HG03066 (cell line): ENCODE measurements at regions not wholly inside any gene's neighbourhood (a gene's known extent, or its start where the extent isn't known, plus 50 kb on each side); places are given as distances from the start of the nearest gene placed in this dataset.
"Not testable (repeated sequence)": the region's sequence is repeated elsewhere in the genome, so short reads cannot be mapped to it uniquely, and the experiment has no call there.

Experiments used
- ATAC-seq: cut with Tn5 transposase; IDR thresholded peaks from one replicate; pipeline ENCODE4 v1.9.1; 2021; ENCODE audit warnings: low read depth; ENCODE audit not compliant: unreplicated experiment

DNA sequence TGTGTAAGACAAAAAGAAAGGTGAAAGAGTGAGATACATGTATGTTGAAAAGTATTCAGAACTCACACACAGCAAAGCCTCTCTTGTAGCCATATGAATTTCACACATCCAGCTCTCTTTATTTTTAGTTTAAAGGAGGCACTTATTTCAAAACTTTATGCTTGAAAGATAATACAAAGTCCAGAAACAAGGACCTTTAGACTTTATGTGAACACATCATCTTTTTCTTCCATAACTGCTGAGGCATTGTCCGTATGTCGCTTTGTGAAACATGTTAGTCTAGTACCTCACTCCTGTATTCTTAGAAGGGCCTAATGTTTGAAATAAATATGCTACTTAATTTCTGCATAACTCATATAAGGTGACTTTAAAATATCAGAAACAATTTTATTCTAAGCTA, 763.4 kb downstream of the GBE1 start:
- ATAC-seq = no peak

DNA sequence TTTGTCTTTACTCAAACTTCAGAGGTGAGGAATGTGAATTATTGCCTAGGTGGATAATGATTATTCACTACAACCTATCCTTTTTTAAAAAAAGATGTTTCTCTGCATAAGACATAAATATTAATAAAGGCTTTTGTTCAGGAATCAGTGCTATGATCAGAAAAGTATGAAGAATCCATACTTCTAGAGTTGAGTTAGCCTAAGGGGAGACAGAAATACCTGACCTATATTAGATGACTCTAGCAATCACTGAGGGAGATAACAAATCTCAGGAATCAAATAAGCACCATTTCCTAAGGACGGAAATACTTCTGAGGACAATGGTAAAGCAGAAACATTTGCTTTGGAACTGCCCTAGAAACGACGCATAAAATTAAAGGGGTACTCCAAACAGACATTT, 763.8 kb downstream of the GBE1 start:
- no peak for ATAC-seq

DNA sequence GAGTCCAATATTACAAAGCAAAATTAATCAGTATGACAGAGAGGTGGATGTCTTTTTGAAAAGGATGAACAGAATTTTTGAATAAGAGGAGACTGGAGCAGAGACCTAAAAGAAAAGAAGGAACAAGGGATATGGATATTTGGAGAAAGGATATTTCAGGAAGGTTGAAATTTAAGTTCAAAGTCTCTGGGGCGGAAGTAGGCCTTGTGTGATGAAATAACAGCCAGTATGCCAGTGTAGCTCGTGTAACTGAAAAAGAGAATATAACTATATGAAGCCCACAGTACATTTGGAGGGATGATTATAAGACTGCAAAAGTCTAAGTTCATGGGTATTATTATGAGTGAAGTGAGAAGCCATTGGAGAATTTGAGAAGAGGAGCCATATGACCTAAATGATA, 766.7 kb downstream of the GBE1 start:
- ATAC-seq = no peak

DNA sequence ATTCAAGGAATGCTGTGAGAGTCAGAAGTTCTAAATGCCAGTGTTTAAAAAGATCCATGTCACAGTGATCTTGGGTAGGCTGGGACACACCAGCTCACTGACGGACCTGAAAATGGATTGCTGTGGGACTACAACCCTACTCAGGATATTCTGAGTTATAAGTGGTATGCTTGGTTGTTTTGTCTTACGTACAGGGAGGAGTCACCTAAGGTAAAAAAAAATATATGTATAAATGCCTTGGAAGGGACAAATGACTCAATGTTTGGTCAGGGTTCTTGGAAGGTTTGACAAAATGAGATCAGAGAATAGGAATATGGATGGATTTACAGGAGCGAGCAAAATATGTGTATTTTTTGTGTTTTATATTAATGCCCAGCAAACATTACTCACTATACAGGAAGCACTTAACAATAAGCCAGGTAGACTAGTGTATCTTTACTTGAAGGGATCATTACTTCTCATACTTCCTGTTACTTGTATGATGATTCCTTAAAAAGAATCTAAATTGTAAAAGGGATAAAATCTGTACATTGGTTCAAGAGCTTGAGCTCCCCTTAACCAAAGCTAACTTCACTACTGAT, 767.3 kb downstream of the GBE1 start:
- ATAC-seq = no peak

DNA sequence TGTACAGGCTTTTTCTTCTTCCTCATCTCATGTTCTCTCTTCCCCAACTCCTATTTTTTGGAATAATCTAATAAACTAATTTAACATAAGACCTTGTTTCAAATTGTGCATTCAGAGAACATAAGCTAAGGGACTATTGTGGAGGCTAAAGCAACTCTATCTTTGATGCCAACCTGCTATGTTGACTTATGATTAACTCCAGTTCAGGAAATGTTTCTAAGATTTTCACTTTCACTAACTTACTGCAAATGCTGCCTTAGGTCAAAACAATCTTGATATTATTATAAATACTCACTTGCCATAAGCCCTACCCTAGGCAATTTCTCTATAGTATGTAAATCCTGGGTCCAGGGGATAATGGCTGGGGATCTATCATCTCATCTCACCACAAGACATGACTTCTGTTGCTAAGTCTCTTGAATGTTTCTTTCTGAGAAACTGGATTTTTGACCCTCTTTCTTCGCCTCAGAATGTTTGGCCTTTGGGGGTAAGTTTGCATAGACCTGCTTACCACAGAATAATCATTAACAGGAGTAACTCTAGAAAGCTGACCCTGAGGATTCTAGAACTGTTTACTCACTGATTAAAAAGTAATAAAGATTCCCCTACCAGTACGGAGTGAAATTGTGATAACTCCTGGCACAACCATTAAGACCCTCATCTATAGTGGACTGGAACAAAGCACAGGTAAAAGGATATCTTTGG, 768.1 kb downstream of the GBE1 start:
- peak; percentile 67 for ATAC-seq

DNA sequence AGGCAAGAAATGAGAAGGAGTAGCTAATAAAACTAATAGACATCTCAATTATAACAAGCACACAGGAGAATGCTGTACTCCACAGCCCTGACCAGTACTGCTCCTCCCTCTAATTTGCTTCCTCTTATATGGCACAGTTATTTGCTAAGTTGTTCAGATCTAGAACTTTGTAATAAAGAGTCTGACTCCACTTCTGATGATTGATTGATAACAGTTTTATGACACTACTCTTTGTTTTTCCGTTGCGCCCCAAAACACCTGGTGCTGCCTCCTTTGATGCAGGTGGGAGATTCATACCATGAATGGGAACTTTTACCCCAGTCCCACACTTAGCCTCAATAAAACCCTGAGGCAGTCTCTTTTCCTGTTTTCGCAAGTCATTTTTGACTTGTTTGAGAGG, 777.7 kb downstream of the GBE1 start:
- no peak for ATAC-seq

DNA sequence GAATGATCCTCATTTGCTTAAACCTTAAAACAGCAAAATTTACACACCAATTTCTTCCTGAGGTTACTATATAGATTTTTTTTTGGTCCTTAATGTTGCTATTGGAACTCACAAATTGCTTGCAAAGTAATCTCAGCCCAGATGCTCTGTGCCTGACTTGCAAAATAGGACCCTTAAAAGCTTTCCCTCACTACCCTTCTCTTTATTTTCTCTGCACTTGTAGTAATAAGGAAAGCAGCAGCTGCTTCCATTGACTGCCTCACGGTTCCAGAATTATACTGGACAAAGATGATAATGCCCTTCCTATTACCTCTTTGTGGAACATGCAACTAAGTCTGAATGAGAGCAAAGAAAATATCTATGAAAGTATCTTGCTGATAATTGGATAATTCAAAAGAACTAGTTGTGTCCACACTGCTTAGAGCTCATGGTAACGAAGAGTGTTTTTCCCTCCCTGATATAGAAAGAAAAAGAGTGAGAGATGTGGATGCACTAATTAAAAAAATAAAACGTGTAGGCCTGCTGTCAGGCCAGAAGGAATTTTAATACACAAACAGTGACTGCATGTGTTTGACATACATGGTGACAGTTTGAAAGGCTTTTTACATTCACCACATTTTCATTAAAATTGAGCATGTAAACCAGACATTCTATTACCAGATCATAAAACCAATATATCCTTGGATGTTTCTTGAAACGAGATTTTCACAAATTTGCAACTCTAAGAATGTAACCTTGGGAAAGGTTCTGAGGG, 783.1 kb downstream of the GBE1 start:
- ATAC-seq = no peak

DNA sequence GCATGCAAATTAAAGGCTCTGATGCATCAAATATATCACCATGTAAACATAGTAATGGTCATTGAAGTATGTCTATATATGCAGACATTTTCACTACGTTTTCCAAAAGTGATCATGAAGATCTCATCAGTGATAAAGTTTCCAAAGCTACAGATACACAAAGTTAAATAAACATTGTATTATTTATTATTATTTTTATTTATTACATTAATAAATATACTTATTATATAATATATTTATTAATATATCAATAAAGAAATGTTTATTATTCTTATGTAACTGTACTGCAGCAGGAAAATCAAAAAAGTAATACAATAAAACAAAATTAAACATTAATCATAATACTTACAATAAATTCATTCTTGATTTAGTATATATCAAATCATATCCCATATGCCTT, 791.2 kb downstream of the GBE1 start:
- ATAC-seq = no peak

DNA sequence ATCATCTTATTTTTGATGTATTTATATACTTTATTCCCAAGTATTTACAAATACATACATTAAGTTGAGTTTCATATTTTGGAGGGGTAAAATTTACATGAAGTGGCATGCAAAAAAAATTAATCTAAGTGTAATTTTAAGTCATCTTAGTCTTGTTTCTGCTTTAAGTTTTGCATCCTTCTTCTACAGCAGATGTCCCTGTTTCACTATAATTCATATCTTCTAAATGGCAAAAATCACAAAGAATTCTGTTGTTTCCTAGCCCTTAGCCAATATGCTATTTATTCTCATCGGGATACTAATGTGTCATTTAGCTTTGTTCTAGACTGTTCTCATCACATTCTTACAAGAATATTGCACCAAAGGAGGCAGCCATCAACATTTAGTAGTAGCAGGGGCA, 831.9 kb downstream of the GBE1 start:
- ATAC-seq = no peak

DNA sequence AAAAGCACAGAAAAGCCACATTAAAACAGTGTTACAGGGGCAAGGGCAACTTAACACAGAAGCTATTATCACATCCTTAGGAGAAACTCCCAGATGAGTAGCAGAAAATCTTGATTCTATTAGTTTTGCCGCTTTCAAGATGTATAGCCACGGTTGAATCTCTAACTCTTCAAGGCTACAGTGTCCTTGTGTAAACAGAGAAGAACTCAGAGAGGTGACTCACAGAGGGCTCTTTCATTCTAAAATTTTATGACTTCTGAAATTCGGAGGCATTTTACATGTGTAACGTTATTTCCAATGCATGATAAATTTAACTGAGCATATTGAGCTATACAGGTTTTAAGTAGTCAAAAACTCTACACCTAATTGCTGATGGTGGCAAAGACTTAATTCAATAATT, 846.6 kb downstream of the GBE1 start:
- no peak for ATAC-seq

DNA sequence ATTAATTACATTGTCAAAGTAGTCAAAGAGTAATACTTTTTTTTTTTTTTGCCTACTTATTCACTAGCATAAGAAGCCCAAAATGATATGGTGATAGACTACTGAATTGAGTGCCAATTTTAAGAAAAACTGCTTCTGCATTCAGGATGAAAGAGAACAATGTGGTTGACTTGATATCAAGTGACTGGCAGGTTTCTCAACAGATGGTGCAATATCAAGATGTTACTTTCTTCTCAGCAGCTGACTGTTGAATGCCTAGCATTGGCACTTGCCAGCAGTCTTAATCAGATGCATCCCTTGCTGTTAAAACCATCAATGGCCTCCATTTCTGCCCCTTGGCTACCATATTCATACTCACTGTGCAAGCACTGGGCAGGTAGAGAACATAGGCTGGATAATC, 863.2 kb downstream of the GBE1 start:
- no peak for ATAC-seq

DNA sequence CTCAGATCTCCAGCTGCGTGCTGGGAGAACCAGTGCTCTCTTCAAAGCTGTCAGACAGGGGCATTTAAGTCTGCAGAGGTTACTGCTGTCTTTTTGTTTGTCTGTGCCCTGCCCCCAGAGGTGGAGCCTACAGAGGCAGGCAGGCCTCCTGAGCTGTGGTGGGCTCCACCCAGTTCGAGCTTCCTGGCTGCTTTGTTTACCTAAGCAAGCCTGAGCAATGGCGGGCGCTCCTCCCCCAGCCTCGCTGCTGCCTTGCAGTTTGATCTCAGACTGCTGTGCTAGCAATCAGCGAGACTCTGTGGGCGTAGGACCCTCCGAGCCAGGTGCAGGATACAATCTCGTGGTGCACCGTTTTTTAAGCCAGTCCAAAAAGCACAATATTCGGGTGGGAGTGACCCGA, 864.4 kb downstream of the GBE1 start:
- not testable (repeated sequence) for ATAC-seq

DNA sequence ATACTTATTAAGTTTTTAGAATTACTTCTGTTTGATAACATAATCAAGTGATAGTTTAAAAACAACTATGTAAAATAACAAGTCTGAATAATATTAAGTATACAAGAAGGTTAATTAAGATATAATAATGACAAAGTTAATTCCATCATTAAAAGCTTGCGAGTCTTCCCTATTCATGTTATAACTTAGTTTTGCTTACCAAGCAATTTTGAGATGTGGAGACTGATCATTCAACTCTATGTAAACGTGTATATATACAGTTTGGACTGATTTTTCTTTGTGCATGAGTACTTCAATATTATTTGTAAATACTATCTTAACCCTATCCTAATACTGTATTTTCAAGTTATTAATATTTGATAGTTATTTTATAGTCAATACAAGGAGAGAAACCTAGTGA, 870.9 kb downstream of the GBE1 start:
- ATAC-seq = no peak

DNA sequence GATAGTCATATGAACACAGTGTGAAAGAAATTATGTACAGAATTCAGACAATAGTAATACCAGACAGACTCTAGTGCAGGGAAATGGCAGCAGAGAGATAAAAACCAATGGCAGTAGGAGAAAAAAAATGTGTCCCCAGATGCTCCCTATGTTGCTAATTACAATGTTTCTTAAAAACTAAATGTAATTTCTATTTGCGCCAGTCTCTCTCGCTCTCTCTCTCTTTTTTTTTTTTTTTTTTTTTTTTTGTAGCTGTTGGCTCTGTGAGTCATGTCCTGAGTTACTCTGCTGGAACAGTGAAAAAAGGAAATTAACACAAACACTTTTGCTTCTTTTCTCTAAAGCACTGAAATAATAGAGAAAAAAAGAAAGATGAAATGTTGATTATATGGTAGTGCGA, 871.9 kb downstream of the GBE1 start:
- ATAC-seq = no peak

DNA sequence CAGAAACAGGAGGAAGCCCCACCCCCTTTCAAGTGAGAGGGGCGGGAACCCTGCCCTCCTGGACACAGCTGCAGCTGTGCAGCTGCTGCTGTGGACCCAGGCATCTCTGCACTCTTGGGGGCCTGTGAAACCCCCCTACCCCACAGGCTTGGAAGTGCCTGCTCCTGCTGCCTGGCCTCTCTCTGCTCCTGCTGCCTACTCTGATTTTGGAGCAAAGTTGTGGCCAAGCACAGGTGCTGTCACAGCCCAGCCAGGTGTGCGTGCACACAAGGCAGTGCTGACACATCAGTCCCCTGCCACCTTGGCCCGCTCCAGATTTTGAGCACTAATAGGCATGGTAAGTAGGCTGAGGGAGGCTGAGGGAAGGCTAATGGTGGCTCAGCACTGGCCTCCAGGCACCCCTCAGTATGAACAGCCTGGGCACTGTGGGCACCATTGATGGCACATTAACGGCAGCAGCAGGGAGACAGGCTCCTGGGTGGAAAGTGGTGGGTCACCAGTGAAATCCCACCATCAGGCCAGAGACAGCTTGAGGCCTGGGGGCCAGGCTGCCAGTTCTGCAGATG, 890.9 kb downstream of the GBE1 start:
- no peak for ATAC-seq

DNA sequence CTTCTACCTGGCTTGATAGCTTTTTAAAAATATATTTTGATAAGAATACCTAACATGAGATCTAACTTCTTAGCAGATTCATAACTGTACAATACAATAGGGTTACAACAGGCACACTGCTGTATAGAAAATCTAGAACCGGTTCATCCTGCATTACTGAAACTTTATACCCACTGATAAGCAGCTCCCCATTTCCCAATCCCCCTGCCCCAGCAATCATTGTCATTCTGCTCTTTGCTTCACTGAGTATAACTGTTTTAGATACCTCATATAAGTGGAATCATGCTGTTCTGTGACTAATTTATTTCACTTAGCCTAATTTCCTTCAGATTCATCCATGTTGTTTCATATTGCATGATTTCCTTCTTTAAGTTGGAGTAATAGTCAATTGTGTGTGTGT, 906.0 kb downstream of the GBE1 start:
- no peak for ATAC-seq

DNA sequence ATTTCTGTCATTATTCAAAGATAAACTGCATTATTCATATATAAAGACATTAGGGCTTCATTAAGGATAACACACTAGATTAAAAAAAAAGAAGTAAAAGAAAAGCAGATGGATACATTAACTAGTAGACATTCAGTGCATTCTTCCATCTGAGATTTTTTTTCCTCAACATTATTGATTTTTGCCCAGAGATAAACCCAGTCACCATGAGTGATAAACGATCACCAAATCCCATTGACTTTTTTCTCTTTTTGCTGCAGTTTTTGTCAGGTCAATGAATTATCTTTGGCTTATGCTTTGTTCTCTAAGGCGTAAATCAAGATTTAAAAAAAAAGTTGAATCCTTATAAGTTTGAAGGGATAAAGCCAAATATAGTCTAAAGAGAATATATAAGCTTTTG, 925.0 kb downstream of the GBE1 start:
- no peak for ATAC-seq

DNA sequence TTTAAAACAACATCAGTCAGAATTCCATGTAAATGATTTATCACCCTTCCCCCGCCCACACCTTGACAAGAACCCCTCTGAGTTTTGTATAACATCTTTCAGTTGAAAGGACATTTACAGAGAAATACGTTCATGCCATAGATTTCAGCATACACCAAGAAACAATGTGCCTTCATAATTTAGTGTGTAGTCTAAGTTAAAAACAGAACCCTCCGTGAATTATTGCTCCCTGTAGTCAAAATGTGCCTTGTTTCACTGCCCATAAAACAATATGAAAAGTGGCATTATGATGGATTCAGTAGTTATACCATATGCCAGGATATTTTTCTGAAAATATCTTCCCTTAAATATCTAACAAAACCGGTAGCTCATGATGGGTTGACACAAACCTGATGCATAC, 953.9 kb downstream of the GBE1 start:
- ATAC-seq = no peak

DNA sequence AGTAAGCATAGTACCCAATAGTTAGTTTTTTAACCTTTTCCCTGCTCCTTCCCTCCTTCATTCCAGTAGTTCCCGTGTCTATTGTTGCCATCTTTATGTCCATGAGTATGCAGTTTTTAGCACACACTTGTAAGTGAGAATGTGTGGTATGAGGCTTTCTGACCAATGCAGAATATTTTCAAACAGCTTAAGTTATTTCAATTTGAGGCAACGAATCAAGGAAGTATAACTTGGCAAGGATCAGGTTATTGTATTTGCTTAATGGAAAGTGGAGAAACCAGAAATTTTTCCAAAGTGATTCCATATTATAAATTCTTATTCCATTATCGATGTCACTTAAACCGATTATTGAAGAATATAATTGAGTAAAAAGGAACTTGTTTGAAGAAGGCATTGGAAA, 954.8 kb downstream of the GBE1 start:
- ATAC-seq = no peak

DNA sequence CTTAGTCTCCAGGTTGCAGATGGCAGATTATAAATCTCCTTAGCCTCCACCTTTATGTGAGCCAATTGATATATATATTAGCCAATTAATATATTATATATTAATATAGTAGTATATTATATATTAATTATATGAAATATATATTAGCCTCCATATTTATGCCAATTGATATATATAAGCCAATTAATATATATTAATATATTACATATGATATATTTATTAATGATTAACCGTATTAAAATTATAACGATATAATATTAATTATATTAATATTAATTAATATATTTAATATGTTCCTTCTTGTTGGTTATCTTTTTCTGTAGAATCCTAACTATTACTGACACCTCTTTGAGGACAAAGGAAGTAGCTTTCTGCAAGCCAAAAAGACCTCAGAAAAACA, 972.5 kb downstream of the GBE1 start:
- no peak for ATAC-seq

DNA sequence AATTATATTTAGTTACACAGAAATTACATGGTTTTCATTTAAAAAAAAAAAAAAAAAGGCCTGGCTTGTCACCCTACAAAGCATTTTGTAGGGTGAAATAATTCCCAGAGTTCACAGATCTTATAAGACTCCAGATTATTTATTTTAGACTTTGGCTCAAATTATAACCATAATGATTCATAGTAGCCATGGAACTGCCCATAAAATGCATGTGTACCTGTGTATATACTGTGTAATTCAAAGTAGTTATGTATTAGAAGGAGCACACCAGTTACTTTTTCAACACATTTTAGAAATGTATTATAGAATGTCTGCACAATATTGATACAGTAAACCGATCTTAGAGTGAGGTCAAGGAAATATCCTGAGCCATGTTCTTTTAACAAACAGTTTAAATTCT, 975.6 kb downstream of the GBE1 start:
- ATAC-seq = no peak

DNA sequence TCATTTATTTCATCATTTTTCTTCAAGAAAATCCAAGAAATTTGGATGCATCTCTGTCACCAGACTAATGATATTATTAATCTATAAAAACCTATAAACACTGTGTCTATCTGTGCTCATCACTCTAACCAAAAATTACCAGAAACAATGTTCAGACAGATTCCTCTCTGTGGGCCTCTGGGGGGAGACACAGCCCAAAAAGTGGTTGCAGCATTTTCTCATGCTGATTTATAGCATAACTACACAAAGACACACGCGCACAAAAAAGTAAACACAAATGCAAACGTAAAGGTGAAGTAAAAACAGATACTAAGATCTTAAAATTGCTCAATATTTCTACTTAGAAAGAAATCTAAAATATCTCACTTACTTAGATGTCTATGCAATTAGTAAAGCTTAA, 976.0 kb downstream of the GBE1 start:
- ATAC-seq = no peak
